ENCODE measurements at regions not wholly inside any gene's neighbourhood (a gene's known extent, or its start where the extent isn't known, plus 50 kb on each side); places are given as distances from the start of the nearest gene placed in this dataset.
"Not testable (repeated sequence)": the region's sequence is repeated elsewhere in the genome, so short reads cannot be mapped to it uniquely, and the experiment has no call there.

- H3K4me3 ChIP-seq = no peak overlapping the region
- H3K27ac ChIP-seq = no peak overlapping the region
These were observed 119.8 kb upstream of the SFSWAP start for GRCh38 chr12:131591136-131591535.

- no peak overlapping the region for H3K27ac ChIP-seq
These were observed 118.9 kb upstream of the SFSWAP start for GRCh38 chr12:131591714-131592709.

GRCh38 chr12:131592972-131593371 lies 117.9 kb upstream of the SFSWAP start:
- Histone ChIP-seq H3K27ac (no peak overlapping the region), H3K4me3 (no peak overlapping the region)

More at GRCh38 chr12:131591714-131592709, 118.9 kb upstream of the SFSWAP start:
- H3K4me3 ChIP-seq = no peak overlapping the region

- no peak overlapping the region for H3K4me3 ChIP-seq
- H3K27ac ChIP-seq = no peak overlapping the region
These were observed 117.5 kb upstream of the SFSWAP start for GRCh38 chr12:131593406-131593805.

GRCh38 chr12:131596115-131596514 lies 114.8 kb upstream of the SFSWAP start:
- H3K4me3 ChIP-seq = no peak overlapping the region
- H3K27ac ChIP-seq = no peak overlapping the region

- H3K27ac ChIP-seq = no peak overlapping the region
- H3K4me3 ChIP-seq = no peak overlapping the region
These were observed 113.6 kb upstream of the SFSWAP start for GRCh38 chr12:131597333-131597732.

- Histone ChIP-seq H3K4me3 (no peak overlapping the region), H3K27ac (no peak overlapping the region)
These were observed 112.2 kb upstream of the SFSWAP start for GRCh38 chr12:131598717-131599116.

GRCh38 chr12:131599190-131600159 lies 111.4 kb upstream of the SFSWAP start:
- Histone ChIP-seq H3K27ac (no peak overlapping the region), H3K4me3 (no peak overlapping the region)

GRCh38 chr12:131600160-131600532 lies 110.7 kb upstream of the SFSWAP start:
- H3K4me3 ChIP-seq = no peak overlapping the region
- H3K27ac ChIP-seq = no peak overlapping the region

GRCh38 chr12:131601499-131601898 lies 109.4 kb upstream of the SFSWAP start:
- H3K4me3 ChIP-seq, H3K27ac ChIP-seq: not testable (repeated sequence)

GRCh38 chr12:131603106-131603938 lies 107.6 kb upstream of the SFSWAP start:
- Histone ChIP-seq H3K4me3 (no peak overlapping the region), H3K27ac (peak overlapping the region in 9 of 21 experiments; percentile 21 to 94 (median 69))

GRCh38 chr12:131603939-131604795 lies 106.7 kb upstream of the SFSWAP start:
- no peak overlapping the region for H3K4me3 ChIP-seq
- peak overlapping the region in 13 of 21 experiments; percentile 7 to 94 (median 63) for H3K27ac ChIP-seq

- no peak overlapping the region for H3K4me3 ChIP-seq
- H3K27ac ChIP-seq = peak overlapping the region in 4 of 21 experiments; percentile 14 to 94 (median 65)
These were observed 106.0 kb upstream of the SFSWAP start for GRCh38 chr12:131604859-131605258.

GRCh38 chr12:131605304-131605829 lies 105.5 kb upstream of the SFSWAP start:
- H3K27ac ChIP-seq = no peak overlapping the region
- no peak overlapping the region for H3K4me3 ChIP-seq

GRCh38 chr12:131606218-131606901 lies 104.5 kb upstream of the SFSWAP start:
- Histone ChIP-seq H3K4me3 (no peak overlapping the region), H3K27ac (peak overlapping the region in 5 of 21 experiments; percentile 45 to 80 (median 65))

GRCh38 chr12:131607658-131608447 lies 103.0 kb upstream of the SFSWAP start:
- Histone ChIP-seq H3K27ac (peak overlapping the region in 18 of 21 experiments; percentile 20 to 80 (median 55)), H3K4me3 (no peak overlapping the region)

Measured in skin epidermis (tissue), 12 donors.